ENCODE measurements at regions not wholly inside any gene's neighbourhood (a gene's known extent, or its start where the extent isn't known, plus 50 kb on each side); places are given as distances from the start of the nearest gene placed in this dataset.

GRCh38 chr3:182092662-182093262 lies 381.0 kb downstream of the SOX2 start:
- no peak for TF ChIP-seq CTCF (IDR thresholded peaks at IDR 0.05; ENCODE audit: low read depth, low read length, missing input control)
- TF ChIP-seq SP1 (IDR thresholded peaks at IDR 0.05): no peak
- no peak for TF ChIP-seq JUND (IDR thresholded peaks at IDR 0.05)
